ENCODE measurements at regions not wholly inside any gene's neighbourhood (a gene's known extent, or its start where the extent isn't known, plus 50 kb on each side); places are given as distances from the start of the nearest gene placed in this dataset.

DNA sequence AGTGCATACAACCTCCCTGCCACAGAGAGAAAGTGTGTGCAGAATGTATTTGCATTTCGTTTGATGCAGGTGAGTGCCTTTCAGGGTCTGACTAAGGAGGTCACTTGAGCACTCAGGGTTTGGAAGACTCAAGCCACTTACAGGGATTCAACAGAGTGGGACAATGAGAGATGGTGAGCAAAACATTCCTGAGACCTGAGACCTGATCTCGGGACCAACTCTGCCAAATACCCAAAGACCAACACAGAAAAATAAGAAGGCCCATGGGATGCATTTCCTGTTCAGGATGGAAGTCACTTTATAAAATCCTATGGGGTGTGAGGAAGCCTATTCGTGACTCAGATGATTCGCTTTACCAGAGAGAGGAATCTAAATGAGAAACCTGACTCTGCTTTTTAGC is 65.2 kb upstream of the LARGE1 start (continued):
- TF ChIP-seq, protein P1, sequence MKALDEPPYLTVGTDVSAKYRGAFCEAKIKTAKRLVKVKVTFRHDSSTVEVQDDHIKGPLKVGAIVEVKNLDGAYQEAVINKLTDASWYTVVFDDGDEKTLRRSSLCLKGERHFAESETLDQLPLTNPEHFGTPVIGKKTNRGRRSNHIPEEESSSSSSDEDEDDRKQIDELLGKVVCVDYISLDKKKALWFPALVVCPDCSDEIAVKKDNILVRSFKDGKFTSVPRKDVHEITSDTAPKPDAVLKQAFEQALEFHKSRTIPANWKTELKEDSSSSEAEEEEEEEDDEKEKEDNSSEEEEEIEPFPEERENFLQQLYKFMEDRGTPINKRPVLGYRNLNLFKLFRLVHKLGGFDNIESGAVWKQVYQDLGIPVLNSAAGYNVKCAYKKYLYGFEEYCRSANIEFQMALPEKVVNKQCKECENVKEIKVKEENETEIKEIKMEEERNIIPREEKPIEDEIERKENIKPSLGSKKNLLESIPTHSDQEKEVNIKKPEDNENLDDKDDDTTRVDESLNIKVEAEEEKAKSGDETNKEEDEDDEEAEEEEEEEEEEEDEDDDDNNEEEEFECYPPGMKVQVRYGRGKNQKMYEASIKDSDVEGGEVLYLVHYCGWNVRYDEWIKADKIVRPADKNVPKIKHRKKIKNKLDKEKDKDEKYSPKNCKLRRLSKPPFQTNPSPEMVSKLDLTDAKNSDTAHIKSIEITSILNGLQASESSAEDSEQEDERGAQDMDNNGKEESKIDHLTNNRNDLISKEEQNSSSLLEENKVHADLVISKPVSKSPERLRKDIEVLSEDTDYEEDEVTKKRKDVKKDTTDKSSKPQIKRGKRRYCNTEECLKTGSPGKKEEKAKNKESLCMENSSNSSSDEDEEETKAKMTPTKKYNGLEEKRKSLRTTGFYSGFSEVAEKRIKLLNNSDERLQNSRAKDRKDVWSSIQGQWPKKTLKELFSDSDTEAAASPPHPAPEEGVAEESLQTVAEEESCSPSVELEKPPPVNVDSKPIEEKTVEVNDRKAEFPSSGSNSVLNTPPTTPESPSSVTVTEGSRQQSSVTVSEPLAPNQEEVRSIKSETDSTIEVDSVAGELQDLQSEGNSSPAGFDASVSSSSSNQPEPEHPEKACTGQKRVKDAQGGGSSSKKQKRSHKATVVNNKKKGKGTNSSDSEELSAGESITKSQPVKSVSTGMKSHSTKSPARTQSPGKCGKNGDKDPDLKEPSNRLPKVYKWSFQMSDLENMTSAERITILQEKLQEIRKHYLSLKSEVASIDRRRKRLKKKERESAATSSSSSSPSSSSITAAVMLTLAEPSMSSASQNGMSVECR (CRISPR knock-in tag; IDR thresholded peaks at IDR 0.05; ENCODE audit: borderline replicate concordance), result no peak
- no peak for TF ChIP-seq TCF7 (CRISPR knock-in tag; IDR thresholded peaks at IDR 0.05; ENCODE audit: low read depth)
- no peak for TF ChIP-seq MYBL2 (CRISPR knock-in tag; IDR thresholded peaks at IDR 0.05)
- TF ChIP-seq, protein P2, sequence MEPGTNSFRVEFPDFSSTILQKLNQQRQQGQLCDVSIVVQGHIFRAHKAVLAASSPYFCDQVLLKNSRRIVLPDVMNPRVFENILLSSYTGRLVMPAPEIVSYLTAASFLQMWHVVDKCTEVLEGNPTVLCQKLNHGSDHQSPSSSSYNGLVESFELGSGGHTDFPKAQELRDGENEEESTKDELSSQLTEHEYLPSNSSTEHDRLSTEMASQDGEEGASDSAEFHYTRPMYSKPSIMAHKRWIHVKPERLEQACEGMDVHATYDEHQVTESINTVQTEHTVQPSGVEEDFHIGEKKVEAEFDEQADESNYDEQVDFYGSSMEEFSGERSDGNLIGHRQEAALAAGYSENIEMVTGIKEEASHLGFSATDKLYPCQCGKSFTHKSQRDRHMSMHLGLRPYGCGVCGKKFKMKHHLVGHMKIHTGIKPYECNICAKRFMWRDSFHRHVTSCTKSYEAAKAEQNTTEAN (CRISPR knock-in tag; IDR thresholded peaks at IDR 0.05), result no peak
- no peak for TF ChIP-seq ETV6 (CRISPR knock-in tag; IDR thresholded peaks at IDR 0.05)
- TF ChIP-seq, protein P3, sequence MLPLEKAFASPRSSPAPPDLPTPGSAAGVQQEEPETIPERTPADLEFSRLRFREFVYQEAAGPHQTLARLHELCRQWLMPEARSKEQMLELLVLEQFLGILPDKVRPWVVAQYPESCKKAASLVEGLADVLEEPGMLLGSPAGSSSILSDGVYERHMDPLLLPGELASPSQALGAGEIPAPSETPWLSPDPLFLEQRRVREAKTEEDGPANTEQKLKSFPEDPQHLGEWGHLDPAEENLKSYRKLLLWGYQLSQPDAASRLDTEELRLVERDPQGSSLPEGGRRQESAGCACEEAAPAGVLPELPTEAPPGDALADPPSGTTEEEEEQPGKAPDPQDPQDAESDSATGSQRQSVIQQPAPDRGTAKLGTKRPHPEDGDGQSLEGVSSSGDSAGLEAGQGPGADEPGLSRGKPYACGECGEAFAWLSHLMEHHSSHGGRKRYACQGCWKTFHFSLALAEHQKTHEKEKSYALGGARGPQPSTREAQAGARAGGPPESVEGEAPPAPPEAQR (CRISPR knock-in tag; IDR thresholded peaks at IDR 0.05), result no peak
- TF ChIP-seq, protein P4, sequence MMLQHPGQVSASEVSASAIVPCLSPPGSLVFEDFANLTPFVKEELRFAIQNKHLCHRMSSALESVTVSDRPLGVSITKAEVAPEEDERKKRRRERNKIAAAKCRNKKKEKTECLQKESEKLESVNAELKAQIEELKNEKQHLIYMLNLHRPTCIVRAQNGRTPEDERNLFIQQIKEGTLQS (CRISPR knock-in tag; conservative IDR thresholded peaks at IDR 0.05), result no peak
- no peak for TF ChIP-seq PRRX2 (CRISPR knock-in tag; IDR thresholded peaks at IDR 0.05)
- no peak for TF ChIP-seq ZNF219 (CRISPR knock-in tag; IDR thresholded peaks at IDR 0.05; ENCODE audit: borderline replicate concordance)
- no peak for TF ChIP-seq GRHL2 (CRISPR knock-in tag; IDR thresholded peaks at IDR 0.05; ENCODE audit: insufficient replicate concordance, severe bottlenecking)

DNA sequence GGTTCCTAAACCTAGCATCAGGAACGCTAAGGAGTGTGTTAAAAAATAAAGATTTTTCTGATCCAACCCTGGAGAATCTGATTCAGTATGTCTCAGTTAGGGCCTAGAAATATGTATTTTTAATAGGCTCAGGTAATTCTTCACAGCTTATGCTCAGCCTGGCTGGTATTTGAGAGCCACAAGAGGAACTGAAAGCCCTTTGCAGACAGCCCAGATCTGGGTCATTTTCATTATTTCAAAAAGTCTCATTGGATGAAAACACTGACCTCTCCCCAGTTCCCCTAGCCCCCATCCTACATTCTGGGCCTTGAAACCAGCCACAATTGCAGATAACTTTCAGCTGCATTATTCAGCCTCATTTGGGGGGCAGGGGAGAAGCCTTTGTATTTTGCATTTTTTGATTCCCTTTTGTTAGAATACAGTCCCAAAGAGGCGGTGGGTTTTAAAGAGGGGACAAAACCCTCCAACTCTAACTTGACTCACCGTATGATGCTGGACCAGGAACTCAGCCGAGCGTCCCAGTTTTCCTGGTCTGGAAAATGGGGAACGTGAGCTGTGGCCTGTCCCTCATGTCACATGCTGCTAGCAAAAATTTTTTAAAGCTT is 66.0 kb upstream of the LARGE1 start:
- H3K36me3 Mint-ChIP-seq, result no peaks in the 10 kb centered on the region
- POLR2A ChIA-PET, result no interaction called here
- peaks cover 5% of the 10 kb centered on the region; the same call in 1 of the 2 replicates for H3K9me3 Mint-ChIP-seq
- no peaks in the 10 kb centered on the region for H3K27me3 Mint-ChIP-seq (ENCODE audit: low read depth)
- DNase-seq (ENCODE audit: low spot score) (no peak), ATAC-seq (no peak)
- no peak overlapping the region for H3K4me3 Mint-ChIP-seq
- TF ChIP-seq, protein P5, sequence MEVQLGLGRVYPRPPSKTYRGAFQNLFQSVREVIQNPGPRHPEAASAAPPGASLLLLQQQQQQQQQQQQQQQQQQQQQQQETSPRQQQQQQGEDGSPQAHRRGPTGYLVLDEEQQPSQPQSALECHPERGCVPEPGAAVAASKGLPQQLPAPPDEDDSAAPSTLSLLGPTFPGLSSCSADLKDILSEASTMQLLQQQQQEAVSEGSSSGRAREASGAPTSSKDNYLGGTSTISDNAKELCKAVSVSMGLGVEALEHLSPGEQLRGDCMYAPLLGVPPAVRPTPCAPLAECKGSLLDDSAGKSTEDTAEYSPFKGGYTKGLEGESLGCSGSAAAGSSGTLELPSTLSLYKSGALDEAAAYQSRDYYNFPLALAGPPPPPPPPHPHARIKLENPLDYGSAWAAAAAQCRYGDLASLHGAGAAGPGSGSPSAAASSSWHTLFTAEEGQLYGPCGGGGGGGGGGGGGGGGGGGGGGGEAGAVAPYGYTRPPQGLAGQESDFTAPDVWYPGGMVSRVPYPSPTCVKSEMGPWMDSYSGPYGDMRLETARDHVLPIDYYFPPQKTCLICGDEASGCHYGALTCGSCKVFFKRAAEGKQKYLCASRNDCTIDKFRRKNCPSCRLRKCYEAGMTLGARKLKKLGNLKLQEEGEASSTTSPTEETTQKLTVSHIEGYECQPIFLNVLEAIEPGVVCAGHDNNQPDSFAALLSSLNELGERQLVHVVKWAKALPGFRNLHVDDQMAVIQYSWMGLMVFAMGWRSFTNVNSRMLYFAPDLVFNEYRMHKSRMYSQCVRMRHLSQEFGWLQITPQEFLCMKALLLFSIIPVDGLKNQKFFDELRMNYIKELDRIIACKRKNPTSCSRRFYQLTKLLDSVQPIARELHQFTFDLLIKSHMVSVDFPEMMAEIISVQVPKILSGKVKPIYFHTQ (CRISPR knock-in tag; IDR thresholded peaks at IDR 0.05), result no peak
- no peak for TF ChIP-seq FOXK1 (CRISPR knock-in tag; IDR thresholded peaks at IDR 0.05)
- TF ChIP-seq, protein P6, sequence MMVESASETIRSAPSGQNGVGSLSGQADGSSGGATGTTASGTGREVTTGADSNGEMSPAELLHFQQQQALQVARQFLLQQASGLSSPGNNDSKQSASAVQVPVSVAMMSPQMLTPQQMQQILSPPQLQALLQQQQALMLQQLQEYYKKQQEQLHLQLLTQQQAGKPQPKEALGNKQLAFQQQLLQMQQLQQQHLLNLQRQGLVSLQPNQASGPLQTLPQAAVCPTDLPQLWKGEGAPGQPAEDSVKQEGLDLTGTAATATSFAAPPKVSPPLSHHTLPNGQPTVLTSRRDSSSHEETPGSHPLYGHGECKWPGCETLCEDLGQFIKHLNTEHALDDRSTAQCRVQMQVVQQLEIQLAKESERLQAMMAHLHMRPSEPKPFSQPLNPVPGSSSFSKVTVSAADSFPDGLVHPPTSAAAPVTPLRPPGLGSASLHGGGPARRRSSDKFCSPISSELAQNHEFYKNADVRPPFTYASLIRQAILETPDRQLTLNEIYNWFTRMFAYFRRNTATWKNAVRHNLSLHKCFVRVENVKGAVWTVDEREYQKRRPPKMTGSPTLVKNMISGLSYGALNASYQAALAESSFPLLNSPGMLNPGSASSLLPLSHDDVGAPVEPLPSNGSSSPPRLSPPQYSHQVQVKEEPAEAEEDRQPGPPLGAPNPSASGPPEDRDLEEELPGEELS (CRISPR knock-in tag; IDR thresholded peaks at IDR 0.05), result no peak
- TF ChIP-seq TP53 (CRISPR knock-in tag; IDR thresholded peaks at IDR 0.05), result no peak
- TF ChIP-seq, protein P7, sequence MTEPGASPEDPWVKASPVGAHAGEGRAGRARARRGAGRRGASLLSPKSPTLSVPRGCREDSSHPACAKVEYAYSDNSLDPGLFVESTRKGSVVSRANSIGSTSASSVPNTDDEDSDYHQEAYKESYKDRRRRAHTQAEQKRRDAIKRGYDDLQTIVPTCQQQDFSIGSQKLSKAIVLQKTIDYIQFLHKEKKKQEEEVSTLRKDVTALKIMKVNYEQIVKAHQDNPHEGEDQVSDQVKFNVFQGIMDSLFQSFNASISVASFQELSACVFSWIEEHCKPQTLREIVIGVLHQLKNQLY (CRISPR knock-in tag; IDR thresholded peaks at IDR 0.05), result no peak
- TF ChIP-seq SMAD4 (CRISPR knock-in tag; IDR thresholded peaks at IDR 0.05), result no peak
- no peak for TF ChIP-seq RORB (CRISPR knock-in tag; IDR thresholded peaks at IDR 0.05)
- TF ChIP-seq HMGA2 (CRISPR knock-in tag; IDR thresholded peaks at IDR 0.05), result no peak
- TF ChIP-seq, protein P8, sequence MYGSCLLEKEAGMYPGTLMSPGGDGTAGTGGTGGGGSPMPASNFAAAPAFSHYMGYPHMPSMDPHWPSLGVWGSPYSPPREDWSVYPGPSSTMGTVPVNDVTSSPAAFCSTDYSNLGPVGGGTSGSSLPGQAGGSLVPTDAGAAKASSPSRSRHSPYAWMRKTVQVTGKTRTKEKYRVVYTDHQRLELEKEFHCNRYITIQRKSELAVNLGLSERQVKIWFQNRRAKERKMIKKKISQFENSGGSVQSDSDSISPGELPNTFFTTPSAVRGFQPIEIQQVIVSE (CRISPR knock-in tag; IDR thresholded peaks at IDR 0.05; ENCODE audit: borderline replicate concordance), result no peak
- TF ChIP-seq, protein P9, sequence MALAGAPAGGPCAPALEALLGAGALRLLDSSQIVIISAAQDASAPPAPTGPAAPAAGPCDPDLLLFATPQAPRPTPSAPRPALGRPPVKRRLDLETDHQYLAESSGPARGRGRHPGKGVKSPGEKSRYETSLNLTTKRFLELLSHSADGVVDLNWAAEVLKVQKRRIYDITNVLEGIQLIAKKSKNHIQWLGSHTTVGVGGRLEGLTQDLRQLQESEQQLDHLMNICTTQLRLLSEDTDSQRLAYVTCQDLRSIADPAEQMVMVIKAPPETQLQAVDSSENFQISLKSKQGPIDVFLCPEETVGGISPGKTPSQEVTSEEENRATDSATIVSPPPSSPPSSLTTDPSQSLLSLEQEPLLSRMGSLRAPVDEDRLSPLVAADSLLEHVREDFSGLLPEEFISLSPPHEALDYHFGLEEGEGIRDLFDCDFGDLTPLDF (CRISPR knock-in tag; IDR thresholded peaks at IDR 0.05), result no peak
- TF ChIP-seq NR2C2 (CRISPR knock-in tag; IDR thresholded peaks at IDR 0.05), result no peak
- TF ChIP-seq CBFB (CRISPR knock-in tag; IDR thresholded peaks at IDR 0.05; ENCODE audit: low read depth), result no peak
- peaks cover 46% of the 10 kb centered on the region for H3K4me1 Mint-ChIP-seq
- CTCF ChIA-PET, result interaction anchor here (0.7 to 0.8 kb wide), 2 partner anchors 9 to 124 kb away, joined by 3 to 4 read pairs; no protein-coding TSS in a partner anchor
- H3K27ac Mint-ChIP-seq, result peak overlapping the region; percentile 44

All from WTC11 (cell line).